Fibroblast of the aortic adventitia (primary cell): ENCODE measurements at regions not wholly inside any gene's neighbourhood (a gene's known extent, or its start where the extent isn't known, plus 50 kb on each side); places are given as distances from the start of the nearest gene placed in this dataset.

Experiments
- DNase-seq: peaks from one replicate; pipeline ENCODE4 v3.0.0-alpha.2; 2010; ENCODE audit warnings: low read depth
- H3K4me3 ChIP-seq: 2 replicates; pipeline ENCODE4 v1.5.1; 2011; ENCODE audit warnings: low read depth, mild to moderate bottlenecking, control low read depth, low read length, moderate library complexity
- CTCF ChIP-seq: IDR thresholded peaks from 2 replicates; pipeline ENCODE4 v1.5.1; 2011; ENCODE audit warnings: mild to moderate bottlenecking, low read length, control low read depth, inconsistent platforms; ENCODE audit not compliant: insufficient read depth

GRCh38 chr13:31880851-31881494 is 141.6 kb downstream of the RXFP2 start:
- DNase-seq, result peak; percentile 23
- H3K4me3 ChIP-seq, result no peak overlapping the region
- no peak for TF ChIP-seq CTCF

- no peak for TF ChIP-seq CTCF
- DNase-seq, result no peak
These were observed 142.2 kb downstream of the RXFP2 start for GRCh38 chr13:31881495-31881882.

GRCh38 chr13:31882794-31883193 is 143.5 kb downstream of the RXFP2 start:
- no peak overlapping the region for H3K4me3 ChIP-seq
- DNase-seq, result no peak
- no peak for TF ChIP-seq CTCF

More at GRCh38 chr13:31881495-31881882, 142.2 kb downstream of the RXFP2 start:
- H3K4me3 ChIP-seq, result no peak overlapping the region

GRCh38 chr13:31884556-31884955 is 145.2 kb downstream of the RXFP2 start:
- TF ChIP-seq CTCF, result no peak
- DNase-seq, result no peak
- no peak overlapping the region for H3K4me3 ChIP-seq

GRCh38 chr13:31885994-31886393 is 145.6 kb upstream of the FRY start:
- no peak for DNase-seq
- H3K4me3 ChIP-seq, result no peak overlapping the region
- TF ChIP-seq CTCF, result no peak

GRCh38 chr13:31887286-31887685 is 144.3 kb upstream of the FRY start:
- TF ChIP-seq CTCF, result no peak
- DNase-seq, result peak; percentile 82
- no peak overlapping the region for H3K4me3 ChIP-seq

- TF ChIP-seq CTCF, result no peak
- peak; percentile 54 for DNase-seq
- no peak overlapping the region for H3K4me3 ChIP-seq
These were observed 140.6 kb upstream of the FRY start for GRCh38 chr13:31890946-31891345.
